Hindlimb muscle (tissue), 1 donor: ENCODE measurements at regions not wholly inside any gene's neighbourhood (a gene's known extent, or its start where the extent isn't known, plus 50 kb on each side); places are given as distances from the start of the nearest gene placed in this dataset.

Source experiments
- DNase-seq: peaks from one replicate; pipeline ENCODE4 v3.0.0-alpha.2; 2013

GRCh38 chr16:50954469-50954868 lies 196.6 kb downstream of the SALL1 start:
- no peak for DNase-seq

- DNase-seq: no peak
Measured at GRCh38 chr16:50953290-50953689, 197.8 kb downstream of the SALL1 start.

- no peak for DNase-seq
Measured at GRCh38 chr16:50950955-50951354, 200.1 kb downstream of the SALL1 start.

GRCh38 chr16:50948268-50948930 lies 202.7 kb downstream of the SALL1 start:
- no peak for DNase-seq

GRCh38 chr16:50947826-50948225 lies 203.2 kb downstream of the SALL1 start:
- no peak for DNase-seq

GRCh38 chr16:50946606-50947005 lies 204.5 kb downstream of the SALL1 start:
- no peak for DNase-seq

- no peak for DNase-seq
Measured at GRCh38 chr16:50946098-50946497, 204.2 kb downstream of the CYLD start.

- no peak for DNase-seq
Measured at GRCh38 chr16:50945171-50945570, 203.3 kb downstream of the CYLD start.

- DNase-seq: no peak
Measured at GRCh38 chr16:50944436-50944835, 202.6 kb downstream of the CYLD start.

- DNase-seq: no peak
Measured at GRCh38 chr16:50944033-50944432, 202.1 kb downstream of the CYLD start.

GRCh38 chr16:50942143-50942542 lies 200.3 kb downstream of the CYLD start:
- DNase-seq: no peak

- no peak for DNase-seq
Measured at GRCh38 chr16:50941681-50942080, 199.8 kb downstream of the CYLD start.

GRCh38 chr16:50940275-50940854 lies 198.5 kb downstream of the CYLD start:
- no peak for DNase-seq

- DNase-seq: no peak
Measured at GRCh38 chr16:50939356-50939755, 197.5 kb downstream of the CYLD start.

GRCh38 chr16:50938932-50939331 lies 197.0 kb downstream of the CYLD start:
- DNase-seq: no peak

- no peak for DNase-seq
Measured at GRCh38 chr16:50933262-50933661, 191.4 kb downstream of the CYLD start.

GRCh38 chr16:50932348-50932935 lies 190.6 kb downstream of the CYLD start:
- DNase-seq: no peak

- DNase-seq: no peak
Measured at GRCh38 chr16:50928065-50928464, 186.2 kb downstream of the CYLD start.

GRCh38 chr16:50925758-50926357 lies 184.0 kb downstream of the CYLD start:
- DNase-seq: no peak

GRCh38 chr16:50924759-50925545 lies 183.1 kb downstream of the CYLD start:
- DNase-seq: no peak

GRCh38 chr16:50917950-50918703 lies 176.2 kb downstream of the CYLD start:
- no peak for DNase-seq

- DNase-seq: no peak
Measured at GRCh38 chr16:50916040-50916439, 174.2 kb downstream of the CYLD start.
